CD8-positive, alpha-beta memory T cell (primary cell): ENCODE measurements at regions not wholly inside any gene's neighbourhood (a gene's known extent, or its start where the extent isn't known, plus 50 kb on each side); places are given as distances from the start of the nearest gene placed in this dataset.

Source experiments
- CTCF ChIA-PET: fragments of 350-600 bp; sonication (Branson Sonifier 250); formaldehyde crosslinking; loops from one replicate; lab custom pipeline; 2021; ENCODE audit warnings: antibody characterized with exemption; lab: Charles Lee
- POLR2A ChIA-PET: fragments of 350-600 bp; sonication (Branson Sonifier 250); formaldehyde crosslinking; loops from one replicate; lab custom pipeline; 2021; ENCODE audit warnings: antibody characterized with exemption; lab: Charles Lee
- DNase-seq, 5 donors: peaks; one replicate each; pipeline versions ENCODE4 v3.0.0 to v3.0.0-alpha.2; 2020 to 2022; ENCODE audit warnings: mixed read lengths in 1 of 5
- H3K27ac ChIP-seq: one replicate; pipeline ENCODE4 v1.7.0; 2013; ENCODE audit warnings: low read depth, mild to moderate bottlenecking, low read length, moderate library complexity
- H3K27me3 ChIP-seq: 2 replicates; pipeline ENCODE4 v1.7.0; 2013; ENCODE audit warnings: low read length, mild to moderate bottlenecking; ENCODE audit not compliant: insufficient read depth, poor library complexity, severe bottlenecking
- H3K36me3 ChIP-seq: 2 replicates; pipeline ENCODE4 v1.7.0; 2013; ENCODE audit warnings: mild to moderate bottlenecking, low read length, moderate library complexity; ENCODE audit not compliant: insufficient read depth
- H3K4me1 ChIP-seq: 2 replicates; pipeline ENCODE4 v1.7.0; 2013; ENCODE audit warnings: mild to moderate bottlenecking, low read length, moderate library complexity; ENCODE audit not compliant: insufficient read depth
- H3K4me3 ChIP-seq: 2 replicates; pipeline ENCODE4 v1.7.0; 2013; ENCODE audit warnings: mild to moderate bottlenecking, low read length
- H3K9me3 ChIP-seq: 2 replicates; pipeline ENCODE4 v1.7.0; 2013; ENCODE audit warnings: mild to moderate bottlenecking, low read length
- H3K27ac Mint-ChIP-seq, 8 donors: one replicate each; pipeline ENCODE4 v1.8.0; 2020 to 2021; ENCODE audit warnings: mixed read lengths in 8 of 8, mild to moderate bottlenecking in 6 of 8, inconsistent platforms in 3 of 8, moderate library complexity in 3 of 8
- H3K27me3 Mint-ChIP-seq, 2 donors: one replicate each; pipeline ENCODE4 v1.8.0; 2020 to 2021; ENCODE audit warnings: mixed read lengths in 2 of 2, mild to moderate bottlenecking in 1 of 2, moderate library complexity in 1 of 2
- H3K36me3 Mint-ChIP-seq, 3 donors: one replicate each; pipeline ENCODE4 v1.8.0; 2020 to 2021; ENCODE audit warnings: mixed read lengths in 3 of 3, inconsistent platforms in 1 of 3, mild to moderate bottlenecking in 1 of 3
- H3K4me1 Mint-ChIP-seq, 3 donors: one replicate each; pipeline ENCODE4 v1.8.0; 2020 to 2021; ENCODE audit warnings: mixed read lengths in 3 of 3, inconsistent platforms in 1 of 3, mild to moderate bottlenecking in 1 of 3
- H3K4me3 Mint-ChIP-seq, 7 donors: one replicate each; pipeline ENCODE4 v1.8.0; 2020 to 2021; ENCODE audit warnings: mixed read lengths in 7 of 7, mild to moderate bottlenecking in 6 of 7, moderate library complexity in 4 of 7, inconsistent platforms in 2 of 7
- H3K9me3 Mint-ChIP-seq, 5 donors: one replicate each; pipeline ENCODE4 v1.8.0; 2020 to 2022; ENCODE audit warnings: mixed read lengths in 5 of 5, mild to moderate bottlenecking in 3 of 5, moderate library complexity in 2 of 5, inconsistent platforms in 1 of 5

DNA sequence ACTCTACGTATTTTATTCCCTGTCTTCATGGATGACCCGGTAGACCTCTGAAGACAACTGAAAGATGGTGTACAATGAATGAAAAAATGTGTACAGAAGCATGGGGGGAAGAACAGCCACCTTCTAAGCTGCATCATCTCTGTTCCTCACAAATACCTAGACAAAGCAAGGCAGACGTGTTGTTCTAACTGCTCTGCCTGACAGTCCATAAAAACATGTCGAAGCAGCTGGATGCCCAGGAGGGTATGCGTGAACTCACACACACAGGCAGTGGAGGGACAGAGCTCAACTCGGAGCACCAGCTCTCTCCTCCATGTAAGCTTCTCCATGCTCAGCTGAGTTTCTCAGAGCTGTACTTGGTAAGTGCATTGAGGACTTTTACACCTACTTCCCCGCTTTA is 327.4 kb downstream of the CTTN start:
- Histone ChIP-seq H3K9me3 (no peaks in the 10 kb centered on the region), H3K27me3 (no peaks in the 10 kb centered on the region), H3K4me3 (no peak overlapping the region), H3K27ac (no peak overlapping the region), H3K36me3 (no peaks in the 10 kb centered on the region), H3K4me1 (no peaks in the 10 kb centered on the region)
- H3K4me1 Mint-ChIP-seq, result no peaks in the 10 kb centered on the region
- ChIA-PET CTCF (no interaction called here), POLR2A (no interaction called here)
- H3K9me3 Mint-ChIP-seq, result peaks cover 0 to 6% (median 0%) of the 10 kb centered on the region in 5 donors
- no peaks in the 10 kb centered on the region for H3K36me3 Mint-ChIP-seq
- peak in 1 of 5 donors; percentile 15 for DNase-seq
- H3K4me3 Mint-ChIP-seq, result no peak overlapping the region
- H3K27me3 Mint-ChIP-seq, result peaks cover 0 to 5% of the 10 kb centered on the region in 2 donors
- H3K27ac Mint-ChIP-seq, result no peak overlapping the region

DNA sequence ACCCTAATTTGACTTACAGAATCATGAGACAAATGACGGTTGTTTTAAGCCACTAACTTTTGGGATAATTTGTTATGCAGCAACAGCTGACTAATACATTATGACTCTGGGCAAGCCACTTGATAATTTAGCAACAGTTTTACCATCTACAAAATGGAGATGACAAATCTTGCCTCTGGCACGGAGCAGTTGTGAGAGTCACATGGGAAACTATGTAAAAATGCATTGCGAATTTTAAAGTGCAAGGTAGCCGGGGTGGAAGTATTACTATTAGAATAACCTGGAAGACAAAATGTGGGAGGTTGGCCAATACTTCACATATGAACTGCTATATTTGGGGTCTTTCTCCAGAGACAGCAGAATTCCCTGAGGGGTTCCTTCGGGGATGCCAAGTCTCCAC is 328.7 kb downstream of the CTTN start:
- H3K36me3 ChIP-seq, result no peaks in the 10 kb centered on the region
- peaks cover 0 to 5% of the 10 kb centered on the region in 2 donors for H3K27me3 Mint-ChIP-seq
- ChIA-PET CTCF (no interaction called here), POLR2A (no interaction called here)
- no peaks in the 10 kb centered on the region for H3K9me3 ChIP-seq
- no peak overlapping the region for H3K27ac Mint-ChIP-seq
- no peak for DNase-seq
- H3K4me3 Mint-ChIP-seq, result no peak overlapping the region
- H3K4me1 Mint-ChIP-seq, result no peaks in the 10 kb centered on the region
- no peak overlapping the region for H3K27ac ChIP-seq
- no peaks in the 10 kb centered on the region for H3K27me3 ChIP-seq
- H3K4me1 ChIP-seq, result no peaks in the 10 kb centered on the region
- H3K4me3 ChIP-seq, result no peak overlapping the region
- H3K36me3 Mint-ChIP-seq, result no peaks in the 10 kb centered on the region
- H3K9me3 Mint-ChIP-seq, result peaks cover 0 to 6% (median 0%) of the 10 kb centered on the region in 5 donors

DNA sequence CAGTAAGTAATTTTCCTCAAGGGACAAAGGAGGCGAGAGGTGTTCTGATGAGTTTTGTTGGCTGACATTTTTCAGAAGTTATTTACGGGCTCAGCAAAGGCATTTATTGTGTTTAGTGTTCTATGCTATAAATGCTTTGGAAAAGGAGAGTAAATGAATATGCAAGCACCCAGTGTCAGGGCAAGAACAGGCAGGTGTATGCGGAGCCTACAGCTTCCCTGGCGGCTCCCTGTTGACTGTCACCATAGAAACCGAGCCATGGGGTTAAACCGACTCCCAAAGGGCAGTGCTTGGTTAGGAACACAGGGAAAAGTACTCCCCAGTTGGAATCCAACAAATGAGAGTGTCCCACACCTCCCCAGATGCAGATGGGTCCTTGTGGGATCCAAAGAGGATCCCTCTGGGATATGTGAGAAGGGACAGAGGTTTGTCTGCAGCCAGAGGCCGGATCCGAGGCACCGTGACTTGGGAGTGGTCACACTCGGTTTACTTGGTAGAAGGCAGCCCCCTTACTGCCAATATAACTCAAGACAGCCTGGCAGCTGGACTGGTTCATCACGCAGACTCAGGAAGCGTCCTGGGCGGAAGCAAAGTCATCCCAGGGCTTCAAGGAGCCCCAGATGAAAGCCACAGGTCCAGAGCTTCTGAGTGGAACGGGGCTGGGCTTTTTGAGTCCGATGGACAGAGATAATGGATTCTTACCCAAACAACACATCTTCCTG is 329.7 kb downstream of the CTTN start:
- Mint-ChIP-seq H3K4me1 (no peaks in the 10 kb centered on the region), H3K27ac (no peak overlapping the region), H3K9me3 (peaks cover 0 to 6% (median 0%) of the 10 kb centered on the region in 5 donors), H3K36me3 (no peaks in the 10 kb centered on the region), H3K4me3 (no peak overlapping the region), H3K27me3 (peaks cover 3 to 8% of the 10 kb centered on the region in 2 donors)
- Histone ChIP-seq H3K27me3 (no peaks in the 10 kb centered on the region), H3K4me3 (no peak overlapping the region), H3K27ac (no peak overlapping the region), H3K9me3 (no peaks in the 10 kb centered on the region), H3K36me3 (no peaks in the 10 kb centered on the region), H3K4me1 (no peaks in the 10 kb centered on the region)
- CTCF ChIA-PET, result no interaction called here
- DNase-seq, result peak in 1 of 5 donors; percentile 18
- POLR2A ChIA-PET, result no interaction called here

DNA sequence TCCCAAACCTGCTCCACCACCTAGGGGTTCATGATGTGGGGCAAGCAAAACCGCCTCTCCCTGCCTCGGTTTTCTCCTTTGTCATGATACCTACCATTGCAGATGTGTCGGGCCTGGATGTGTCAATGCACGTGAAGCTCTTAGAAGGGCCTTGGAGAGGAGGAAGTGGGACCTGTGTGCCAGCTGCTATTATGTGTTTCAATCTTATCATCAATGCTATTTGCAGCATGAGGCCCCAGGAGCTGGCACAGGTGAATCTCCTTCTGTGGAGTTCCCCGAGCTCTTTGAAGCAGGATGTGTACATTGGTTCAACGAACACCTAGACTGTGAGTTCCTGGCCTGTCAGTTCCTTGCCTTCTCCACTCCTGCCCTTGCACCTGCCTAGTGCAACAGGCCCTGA is 331.6 kb downstream of the CTTN start:
- H3K4me3 Mint-ChIP-seq, result no peak overlapping the region
- no peak overlapping the region for H3K27ac ChIP-seq
- H3K27me3 Mint-ChIP-seq, result peaks cover 4 to 10% of the 10 kb centered on the region in 2 donors
- peaks cover 0 to 6% (median 0%) of the 10 kb centered on the region in 5 donors for H3K9me3 Mint-ChIP-seq
- H3K27me3 ChIP-seq, result no peaks in the 10 kb centered on the region
- no peaks in the 10 kb centered on the region for H3K4me1 ChIP-seq
- no peaks in the 10 kb centered on the region for H3K36me3 Mint-ChIP-seq
- POLR2A ChIA-PET, result no interaction called here
- CTCF ChIA-PET, result no interaction called here
- H3K36me3 ChIP-seq, result no peaks in the 10 kb centered on the region
- no peak overlapping the region for H3K4me3 ChIP-seq
- H3K27ac Mint-ChIP-seq, result no peak overlapping the region
- no peak for DNase-seq
- H3K4me1 Mint-ChIP-seq, result no peaks in the 10 kb centered on the region
- no peaks in the 10 kb centered on the region for H3K9me3 ChIP-seq

DNA sequence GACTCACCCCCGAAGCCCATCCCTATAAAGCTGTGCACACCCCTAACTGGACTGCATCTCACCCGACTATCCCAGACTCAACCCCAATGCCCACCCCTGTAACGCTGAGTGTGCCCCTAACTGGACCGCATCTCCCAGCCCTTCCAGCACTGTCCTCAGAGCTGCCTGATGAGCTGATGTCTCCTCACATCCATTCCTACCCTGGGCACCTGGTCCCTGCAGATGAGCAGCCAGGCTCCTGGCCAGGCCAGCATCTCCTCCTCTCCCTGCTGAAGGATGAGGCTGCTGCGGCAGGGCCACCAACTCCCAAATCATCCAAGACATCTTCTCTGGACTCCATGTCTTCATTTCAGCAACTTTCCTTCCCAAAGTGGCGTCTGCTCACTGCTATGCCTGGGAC is 332.1 kb downstream of the CTTN start:
- Mint-ChIP-seq H3K36me3 (no peaks in the 10 kb centered on the region), H3K9me3 (peaks cover 0 to 6% (median 0%) of the 10 kb centered on the region in 5 donors), H3K27me3 (peaks cover 4 to 10% of the 10 kb centered on the region in 2 donors), H3K4me1 (no peaks in the 10 kb centered on the region), H3K4me3 (no peak overlapping the region), H3K27ac (no peak overlapping the region)
- POLR2A ChIA-PET, result no interaction called here
- Histone ChIP-seq H3K4me1 (no peaks in the 10 kb centered on the region), H3K27ac (no peak overlapping the region), H3K4me3 (no peak overlapping the region), H3K36me3 (no peaks in the 10 kb centered on the region), H3K27me3 (no peaks in the 10 kb centered on the region), H3K9me3 (no peaks in the 10 kb centered on the region)
- CTCF ChIA-PET, result no interaction called here
- peak in 1 of 5 donors; percentile 12 for DNase-seq

DNA sequence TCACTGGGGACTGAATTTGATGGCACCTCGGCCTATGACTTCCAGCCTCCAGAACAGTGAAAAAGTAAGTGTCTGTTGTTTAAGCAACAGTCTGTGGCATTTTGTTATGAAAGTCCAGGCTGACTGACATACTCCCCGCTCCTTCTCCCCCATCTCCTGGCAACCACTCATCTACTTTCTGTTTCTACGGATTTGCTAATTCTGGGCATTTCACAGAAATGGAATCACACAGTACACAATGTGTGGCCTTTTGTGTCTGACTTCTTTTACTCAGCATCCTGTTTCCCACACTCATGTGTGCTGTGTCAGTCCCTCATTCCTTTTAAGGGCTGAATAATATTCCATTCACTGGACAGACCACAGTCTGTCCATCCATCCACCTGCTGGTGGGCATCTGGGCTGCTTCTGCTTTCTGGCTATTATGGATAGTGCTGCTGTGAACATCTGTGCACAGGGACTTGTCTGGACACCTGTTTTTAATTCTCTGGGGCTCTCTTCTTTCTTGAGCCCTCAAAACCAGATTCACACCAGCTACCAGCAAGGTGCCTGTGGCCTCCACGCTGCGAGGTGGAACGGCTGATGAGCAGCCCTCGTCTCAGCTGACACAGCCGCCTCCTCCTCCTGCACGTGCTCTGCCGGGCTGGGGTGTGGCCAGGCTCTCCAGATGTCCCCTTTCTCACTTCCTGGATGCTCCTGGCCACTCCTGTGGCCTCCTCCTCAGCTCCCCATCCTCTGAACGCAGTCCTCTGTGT is 333.1 kb downstream of the CTTN start:
- no peaks in the 10 kb centered on the region for H3K9me3 ChIP-seq
- POLR2A ChIA-PET, result no interaction called here
- no peak overlapping the region for H3K27ac ChIP-seq
- H3K4me1 Mint-ChIP-seq, result no peaks in the 10 kb centered on the region
- CTCF ChIA-PET, result no interaction called here
- no peak overlapping the region for H3K4me3 ChIP-seq
- no peak overlapping the region for H3K4me3 Mint-ChIP-seq
- peaks cover 4 to 10% of the 10 kb centered on the region in 2 donors for H3K27me3 Mint-ChIP-seq
- DNase-seq, result peak in 1 of 5 donors; percentile 6
- no peaks in the 10 kb centered on the region for H3K27me3 ChIP-seq
- no peaks in the 10 kb centered on the region for H3K36me3 Mint-ChIP-seq
- H3K27ac Mint-ChIP-seq, result peak overlapping the region in 1 of 8 donors; percentile 8
- no peaks in the 10 kb centered on the region for H3K36me3 ChIP-seq
- H3K4me1 ChIP-seq, result no peaks in the 10 kb centered on the region
- peaks cover 0 to 6% (median 0%) of the 10 kb centered on the region in 5 donors for H3K9me3 Mint-ChIP-seq

DNA sequence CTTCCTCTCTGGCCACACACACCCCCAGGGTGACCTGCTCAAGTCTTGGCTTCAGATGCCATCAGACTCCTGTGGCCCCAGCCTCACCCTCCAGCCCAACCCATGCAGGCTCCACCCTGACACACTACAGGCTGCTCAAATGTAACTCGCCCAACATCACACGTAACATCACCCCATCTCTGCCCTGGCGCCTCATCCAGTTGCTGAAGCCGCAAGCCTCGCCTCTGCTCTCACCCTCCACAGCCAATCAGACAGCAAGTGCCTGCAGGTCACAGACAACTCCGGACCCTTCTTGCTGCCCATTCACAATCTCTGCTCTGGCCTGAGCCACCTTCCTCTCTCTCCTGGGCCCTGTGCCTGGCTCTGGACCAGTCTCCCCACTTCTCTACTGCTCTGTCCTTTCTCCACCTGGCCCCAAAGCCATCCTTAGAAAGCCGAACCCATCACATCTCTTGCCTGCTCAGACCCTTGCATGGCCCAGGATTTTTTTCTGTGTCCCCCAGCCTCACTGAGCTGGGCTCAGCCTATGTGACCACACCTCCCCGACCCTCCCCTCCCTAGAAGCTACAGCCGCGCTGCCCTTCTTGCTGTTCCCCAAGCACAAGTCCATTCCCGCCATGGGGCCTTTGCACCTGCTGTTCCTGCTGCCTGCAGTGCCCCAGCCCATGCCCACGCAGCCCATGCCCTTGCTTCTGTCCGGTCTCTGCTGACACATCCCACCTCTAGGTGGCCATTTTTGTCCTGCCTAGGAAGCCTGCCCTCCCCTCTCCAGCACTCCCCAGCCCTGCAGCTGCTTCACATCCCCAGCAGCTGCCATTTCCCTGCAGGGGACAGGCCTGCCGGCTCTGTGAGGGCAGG is 333.9 kb downstream of the CTTN start:
- Histone ChIP-seq H3K4me3 (no peak overlapping the region), H3K27ac (no peak overlapping the region), H3K9me3 (no peaks in the 10 kb centered on the region), H3K36me3 (no peaks in the 10 kb centered on the region), H3K27me3 (no peaks in the 10 kb centered on the region), H3K4me1 (no peaks in the 10 kb centered on the region)
- no peak overlapping the region for H3K4me3 Mint-ChIP-seq
- no peaks in the 10 kb centered on the region for H3K4me1 Mint-ChIP-seq
- H3K27me3 Mint-ChIP-seq, result peaks cover 5 to 10% of the 10 kb centered on the region in 2 donors
- H3K9me3 Mint-ChIP-seq, result peaks cover 0 to 1% (median 0%) of the 10 kb centered on the region in 5 donors
- POLR2A ChIA-PET, result no interaction called here
- no peaks in the 10 kb centered on the region for H3K36me3 Mint-ChIP-seq
- CTCF ChIA-PET, result no interaction called here
- DNase-seq, result peak in 1 of 5 donors; percentile 20
- no peak overlapping the region for H3K27ac Mint-ChIP-seq

DNA sequence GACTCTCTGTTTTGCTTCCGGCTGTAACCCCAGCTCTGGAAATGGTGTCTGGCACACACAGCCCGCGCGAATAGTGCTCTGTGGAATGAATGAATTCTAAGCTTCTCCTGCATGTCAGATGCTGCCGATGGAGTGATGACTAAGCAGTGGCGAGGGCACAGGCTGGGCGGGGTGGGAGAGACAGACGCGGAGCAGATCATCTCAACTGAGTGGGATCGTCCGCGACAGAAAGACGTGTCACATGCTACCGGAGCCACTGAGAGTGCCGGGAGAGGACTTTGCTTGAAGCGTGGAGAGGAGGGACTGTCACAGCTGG is 334.5 kb downstream of the CTTN start:
- H3K4me3 ChIP-seq, result no peak overlapping the region
- Mint-ChIP-seq H3K4me3 (no peak overlapping the region), H3K4me1 (no peaks in the 10 kb centered on the region), H3K27ac (no peak overlapping the region), H3K27me3 (peaks cover 7% of the 10 kb centered on the region in 2 donors), H3K36me3 (no peaks in the 10 kb centered on the region), H3K9me3 (peaks cover 0 to 1% (median 0%) of the 10 kb centered on the region in 5 donors)
- no peaks in the 10 kb centered on the region for H3K27me3 ChIP-seq
- no peaks in the 10 kb centered on the region for H3K36me3 ChIP-seq
- peak in 1 of 5 donors; percentile 22 for DNase-seq
- POLR2A ChIA-PET, result no interaction called here
- H3K4me1 ChIP-seq, result no peaks in the 10 kb centered on the region
- H3K27ac ChIP-seq, result no peak overlapping the region
- CTCF ChIA-PET, result no interaction called here
- H3K9me3 ChIP-seq, result no peaks in the 10 kb centered on the region
